HG03280 (cell line): ENCODE measurements at regions not wholly inside any gene's neighbourhood (a gene's known extent, or its start where the extent isn't known, plus 50 kb on each side); places are given as distances from the start of the nearest gene placed in this dataset.

Source experiments
- ATAC-seq: cut with Tn5 transposase; IDR thresholded peaks from one replicate; pipeline ENCODE4 v1.9.1; 2021; ENCODE audit warnings: mild to moderate bottlenecking, moderate library complexity; ENCODE audit not compliant: unreplicated experiment

- ATAC-seq, result no peak
Measured at GRCh38 chr13:109868578-109869311, 82.4 kb upstream of the IRS2 start.

GRCh38 chr13:109867766-109868165 lies 81.4 kb upstream of the IRS2 start:
- ATAC-seq, result no peak

- ATAC-seq, result no peak
Measured at GRCh38 chr13:109862627-109863026, 76.2 kb upstream of the IRS2 start.

GRCh38 chr13:109859898-109860297 lies 73.5 kb upstream of the IRS2 start:
- no peak for ATAC-seq

DNA sequence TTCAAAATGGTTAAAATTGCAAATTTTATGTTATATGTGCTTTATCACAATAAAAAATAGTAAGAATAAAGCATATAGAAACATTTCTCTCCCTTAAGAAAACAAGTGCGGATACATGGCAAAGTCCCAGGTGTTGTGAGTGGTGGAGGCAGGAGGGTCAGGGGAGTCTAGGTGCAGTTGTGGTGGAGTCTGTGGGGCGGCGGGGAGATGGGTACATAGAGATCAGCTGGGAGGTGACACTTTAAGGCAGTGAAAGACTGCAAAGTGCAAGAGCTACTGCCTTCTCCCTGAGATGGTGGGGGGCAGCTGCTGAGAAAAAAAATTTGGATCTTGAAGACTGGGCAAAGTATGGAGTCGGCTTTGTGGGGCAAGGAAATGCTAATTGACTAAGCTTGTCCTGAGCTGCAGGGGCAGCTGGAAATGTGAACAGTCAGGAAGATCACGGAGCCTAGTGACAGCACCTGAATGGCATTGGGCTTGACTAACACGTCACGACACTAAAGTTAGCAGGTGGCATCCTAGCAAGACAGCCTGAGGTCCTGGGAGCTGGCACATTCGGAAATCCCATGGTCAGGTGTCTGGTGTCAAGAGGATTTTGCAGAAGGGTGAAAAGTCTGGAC lies 72.9 kb upstream of the IRS2 start:
- ATAC-seq, result no peak

GRCh38 chr13:109858319-109858718 lies 71.9 kb upstream of the IRS2 start:
- no peak for ATAC-seq

DNA sequence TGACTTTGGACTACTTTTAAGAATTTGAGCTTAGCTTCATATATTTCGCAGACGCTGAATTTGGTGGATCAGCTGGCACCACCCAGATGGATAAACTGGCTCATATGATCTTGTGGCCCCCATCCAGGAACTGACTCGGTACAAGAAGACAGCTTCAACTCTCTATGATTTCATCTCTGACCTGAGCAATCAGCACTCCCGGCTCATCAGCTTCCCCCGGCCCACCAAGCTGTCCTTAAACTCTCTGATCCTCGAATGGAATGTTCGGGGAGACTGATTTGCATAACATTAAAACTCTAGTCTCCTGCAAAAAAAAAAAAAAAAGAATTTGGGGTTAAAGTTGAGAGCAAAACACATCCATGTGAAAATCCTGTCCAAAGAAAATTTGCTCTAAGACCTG lies 71.4 kb upstream of the IRS2 start:
- ATAC-seq, result no peak

DNA sequence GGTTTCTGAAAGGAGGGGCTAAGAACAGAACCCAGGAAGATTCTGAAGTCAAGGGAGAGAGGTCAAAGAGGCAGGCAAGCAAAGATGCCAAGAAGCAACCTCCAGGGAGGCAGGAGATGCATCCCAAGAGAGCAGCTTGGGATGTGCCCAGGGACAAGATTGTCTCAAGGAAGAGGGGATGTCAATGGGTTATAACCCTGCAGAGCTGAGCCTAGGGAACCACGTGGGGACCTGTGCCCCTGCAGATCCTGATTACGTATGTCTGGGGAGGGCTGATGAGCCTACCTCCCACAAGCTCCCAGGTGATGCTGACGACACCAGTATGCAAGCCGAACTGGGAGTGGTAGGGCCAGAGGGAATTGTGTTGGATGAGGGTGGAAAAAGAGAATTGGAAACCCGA lies 70.9 kb upstream of the IRS2 start:
- no peak for ATAC-seq

- no peak for ATAC-seq
Measured at GRCh38 chr13:109856350-109856749, 70.0 kb upstream of the IRS2 start.

GRCh38 chr13:109853153-109853552 lies 66.8 kb upstream of the IRS2 start:
- ATAC-seq, result no peak

- ATAC-seq, result no peak
Measured at GRCh38 chr13:109846185-109846584, 59.8 kb upstream of the IRS2 start.

GRCh38 chr13:109844396-109844795 lies 58.0 kb upstream of the IRS2 start:
- no peak for ATAC-seq

- ATAC-seq, result no peak
Measured at GRCh38 chr13:109843695-109844094, 57.3 kb upstream of the IRS2 start.

DNA sequence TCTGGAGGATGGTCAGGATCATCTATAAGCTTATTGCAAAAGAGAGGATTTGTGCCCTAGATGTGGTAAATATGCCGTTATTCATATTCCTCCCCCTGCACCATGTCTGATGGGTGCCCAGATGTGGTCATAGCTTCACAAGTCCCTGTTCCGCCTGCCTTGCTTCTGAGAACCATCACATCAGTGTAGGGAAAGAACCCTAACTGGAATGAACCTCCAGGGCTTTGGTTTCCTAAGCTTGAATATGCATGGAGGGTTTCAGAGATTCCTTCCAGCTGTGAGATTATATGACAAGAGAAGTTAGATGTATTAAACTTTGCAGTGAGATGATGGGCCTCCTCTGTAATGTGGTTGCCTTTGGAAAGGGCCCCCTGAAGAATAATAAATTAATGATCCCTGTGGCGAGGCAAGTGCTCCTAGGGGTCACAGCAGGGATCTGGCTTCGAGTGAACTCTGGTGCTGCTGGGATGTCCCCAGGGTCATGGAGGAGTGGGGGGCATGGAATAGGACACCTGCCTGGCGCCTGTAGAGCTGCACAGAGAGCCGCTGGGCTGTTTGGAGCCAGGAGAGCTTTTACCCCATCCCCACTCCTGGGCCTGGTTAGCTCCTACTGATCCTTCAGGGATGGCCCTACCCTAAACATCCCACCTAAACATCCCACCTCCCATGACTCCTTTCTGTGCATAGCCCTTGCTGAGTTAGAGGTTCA lies 56.0 kb upstream of the IRS2 start:
- ATAC-seq, result no peak

GRCh38 chr13:109840893-109841287 lies 54.5 kb upstream of the IRS2 start:
- ATAC-seq, result no peak

DNA sequence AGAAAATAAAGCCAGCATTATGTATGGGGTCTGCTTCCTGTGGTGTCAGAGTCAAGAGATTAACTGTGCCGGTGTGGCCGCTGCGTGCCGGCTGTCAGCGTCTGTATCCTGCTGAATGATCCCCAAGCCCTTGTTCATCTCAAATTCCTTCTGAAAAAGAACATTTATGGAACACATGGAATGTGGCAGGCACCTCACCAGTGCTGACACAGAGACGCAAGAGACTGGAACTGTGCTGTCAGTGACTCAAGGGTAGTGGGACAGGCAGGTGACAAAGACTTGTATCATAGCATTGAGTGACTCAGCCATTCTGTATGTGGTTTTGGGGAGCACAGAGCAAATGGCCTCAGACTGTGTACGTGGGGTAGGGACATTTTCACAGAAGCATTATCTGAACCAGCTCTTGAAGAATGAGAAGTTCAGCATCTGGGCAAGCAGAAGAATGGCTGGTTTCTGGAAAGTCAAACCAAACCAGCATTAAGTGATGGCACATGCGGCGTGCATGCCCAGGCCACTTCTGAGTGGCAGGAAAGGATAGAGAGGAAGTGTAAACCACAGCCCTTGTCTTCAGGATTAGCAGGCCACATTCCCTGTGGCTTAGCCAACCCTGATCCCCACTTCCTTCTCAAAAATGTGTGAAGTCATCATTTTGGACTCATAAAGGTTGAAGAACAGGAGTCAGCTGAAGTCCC lies 54.0 kb upstream of the IRS2 start:
- ATAC-seq, result no peak

DNA sequence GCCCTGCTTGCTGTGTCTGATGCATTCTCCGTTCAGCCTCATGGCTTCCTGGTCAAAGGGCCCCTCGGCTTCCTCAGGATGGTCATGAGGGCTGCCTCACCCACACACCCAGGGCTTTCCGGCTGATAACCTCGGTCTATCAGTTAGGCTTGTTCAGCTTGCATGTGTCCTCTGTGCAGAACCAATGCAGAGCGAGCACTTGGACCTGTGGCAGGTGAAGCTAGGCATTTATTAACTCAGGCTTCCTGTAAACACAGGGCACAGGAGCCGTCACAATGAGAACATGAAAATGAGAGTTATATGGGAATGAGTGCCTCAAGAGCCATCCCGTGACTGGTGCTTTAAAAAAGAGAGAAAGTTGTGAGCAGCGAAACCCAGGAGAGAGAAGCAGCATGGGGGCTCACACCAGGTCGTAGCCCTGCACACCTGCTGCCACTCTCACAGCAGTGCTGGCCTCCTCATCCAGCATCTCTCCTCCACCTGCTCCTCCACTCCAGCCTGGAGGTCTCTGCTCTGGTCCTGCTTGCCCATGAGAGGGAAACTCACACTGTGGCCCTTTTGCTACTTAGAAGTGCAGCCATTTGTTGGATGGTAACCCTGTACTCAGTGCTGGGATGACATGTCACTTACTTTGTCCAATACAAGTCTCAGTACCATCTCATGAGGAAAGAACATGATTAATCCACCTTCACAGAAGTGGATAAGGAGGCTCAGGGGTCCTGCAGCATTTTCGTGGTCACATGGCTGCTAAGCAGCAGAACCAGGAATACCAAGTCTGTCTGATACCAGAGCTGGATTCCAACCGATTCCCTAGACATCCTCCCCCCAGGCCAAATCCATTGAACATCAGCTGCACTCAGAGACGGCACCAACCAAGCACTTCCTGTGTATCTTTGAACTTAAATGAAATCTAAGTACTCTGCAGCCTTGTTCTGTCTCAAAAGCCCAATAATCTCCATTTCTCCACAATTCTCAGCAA lies 50.5 kb upstream of the IRS2 start:
- ATAC-seq, result no peak
